Esophagus squamous epithelium (tissue), 4 donors: ENCODE measurements at regions not wholly inside any gene's neighbourhood (a gene's known extent, or its start where the extent isn't known, plus 50 kb on each side); places are given as distances from the start of the nearest gene placed in this dataset.

Experiments used
- POLR2A ChIP-seq, 4 donors: fragments of 450-650 bp; IDR thresholded peaks; one replicate each; pipeline ENCODE4 v1.6.1; 2017; ENCODE audit warnings: antibody characterized with exemption in 4 of 4, mild to moderate bottlenecking in 4 of 4, moderate library complexity in 3 of 4
- TF ChIP-seq, protein P1 (sequence below), 6 experiments: fragments of 450-650 bp in 4 of 6; fragments of 200-600 bp in 2 of 6; sonication (generic) in 2 of 6; IDR thresholded peaks; one replicate each; pipeline ENCODE4 v1.5.1; 2016 to 2019; ENCODE audit warnings: antibody characterized with exemption in 6 of 6, mild to moderate bottlenecking in 4 of 6, moderate library complexity in 4 of 6

DNA sequence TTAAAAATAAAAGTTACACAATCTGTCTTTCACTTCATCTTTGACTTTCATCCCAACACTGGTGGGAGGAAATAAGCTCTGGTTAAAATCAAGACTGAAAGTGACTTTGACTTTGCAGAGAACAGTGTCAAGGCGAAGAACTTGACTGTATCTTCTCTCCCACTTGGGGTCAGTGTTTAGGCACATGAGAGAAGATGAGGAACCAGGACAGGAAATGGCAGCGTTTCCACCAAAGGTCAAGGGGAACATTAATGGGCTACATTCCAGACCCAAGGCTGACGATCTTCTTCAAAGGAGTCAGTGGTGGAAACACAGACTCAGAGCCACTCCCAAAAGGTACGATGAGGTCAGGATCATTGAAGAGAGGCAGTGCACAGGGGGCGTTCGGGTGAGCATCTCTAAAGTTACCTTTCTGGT is 409.5 kb downstream of the ARHGEF28 start:
- no peak for TF ChIP-seq POLR2A (IDR thresholded peaks at IDR 0.05)
- TF ChIP-seq, protein P1, sequence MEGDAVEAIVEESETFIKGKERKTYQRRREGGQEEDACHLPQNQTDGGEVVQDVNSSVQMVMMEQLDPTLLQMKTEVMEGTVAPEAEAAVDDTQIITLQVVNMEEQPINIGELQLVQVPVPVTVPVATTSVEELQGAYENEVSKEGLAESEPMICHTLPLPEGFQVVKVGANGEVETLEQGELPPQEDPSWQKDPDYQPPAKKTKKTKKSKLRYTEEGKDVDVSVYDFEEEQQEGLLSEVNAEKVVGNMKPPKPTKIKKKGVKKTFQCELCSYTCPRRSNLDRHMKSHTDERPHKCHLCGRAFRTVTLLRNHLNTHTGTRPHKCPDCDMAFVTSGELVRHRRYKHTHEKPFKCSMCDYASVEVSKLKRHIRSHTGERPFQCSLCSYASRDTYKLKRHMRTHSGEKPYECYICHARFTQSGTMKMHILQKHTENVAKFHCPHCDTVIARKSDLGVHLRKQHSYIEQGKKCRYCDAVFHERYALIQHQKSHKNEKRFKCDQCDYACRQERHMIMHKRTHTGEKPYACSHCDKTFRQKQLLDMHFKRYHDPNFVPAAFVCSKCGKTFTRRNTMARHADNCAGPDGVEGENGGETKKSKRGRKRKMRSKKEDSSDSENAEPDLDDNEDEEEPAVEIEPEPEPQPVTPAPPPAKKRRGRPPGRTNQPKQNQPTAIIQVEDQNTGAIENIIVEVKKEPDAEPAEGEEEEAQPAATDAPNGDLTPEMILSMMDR (IDR thresholded peaks at IDR 0.05) = peak in 5 of 6 experiments; percentile 6 to 26 (median 10)
